MCF 10A (cell line): ENCODE measurements at regions not wholly inside any gene's neighbourhood (a gene's known extent, or its start where the extent isn't known, plus 50 kb on each side); places are given as distances from the start of the nearest gene placed in this dataset.

ENCODE experiments used
- BruUV-seq: library from RNA; stranded (reverse); fragments of 400-500 nt; replicated peaks from 2 replicates; lab custom pipeline; 2021; lab: Mats Ljungman, UMichigan
- CTCF ChIA-PET: fragments of 300-600 bp; sonication (Branson Sonifier 250); formaldehyde crosslinking; extraction: SDS; loops from one replicate; lab custom pipeline; 2021; ENCODE audit warnings: antibody characterized with exemption, inconsistent platforms; lab: Yijun Ruan, JAX
- POLR2A ChIA-PET: fragments of 300-600, 350-650 bp; sonication (Branson Sonifier 250); formaldehyde crosslinking; extraction: SDS; loops from one replicate; lab custom pipeline; 2020; ENCODE audit warnings: antibody characterized with exemption, inconsistent platforms; lab: Yijun Ruan, JAX
- DNase-seq: peaks from one replicate; pipeline ENCODE4 v3.0.0-alpha.2; 2018; ENCODE audit not compliant: unreplicated experiment
- H3K27ac Mint-ChIP-seq: one replicate; pipeline ENCODE4 v1.8.0; 2022; ENCODE audit warnings: mild to moderate bottlenecking, low read depth, mixed read lengths; ENCODE audit not compliant: unreplicated experiment
- H3K27me3 Mint-ChIP-seq: one replicate; pipeline ENCODE4 v1.8.0; 2022; ENCODE audit warnings: mixed read lengths; ENCODE audit not compliant: insufficient read depth, unreplicated experiment
- H3K36me3 Mint-ChIP-seq: one replicate; pipeline ENCODE4 v1.8.0; 2022; ENCODE audit warnings: mild to moderate bottlenecking, moderate library complexity, mixed read lengths; ENCODE audit not compliant: insufficient read depth, unreplicated experiment
- H3K4me1 Mint-ChIP-seq: one replicate; pipeline ENCODE4 v1.8.0; 2022; ENCODE audit warnings: mixed read lengths; ENCODE audit not compliant: insufficient read depth, unreplicated experiment
- H3K4me3 Mint-ChIP-seq: one replicate; pipeline ENCODE4 v1.8.0; 2022; ENCODE audit warnings: mild to moderate bottlenecking, moderate library complexity, mixed read lengths; ENCODE audit not compliant: unreplicated experiment
- H3K9me3 Mint-ChIP-seq: one replicate; pipeline ENCODE4 v1.8.0; 2022; ENCODE audit warnings: mixed read lengths; ENCODE audit not compliant: unreplicated experiment
- CTCF ChIP-seq: fragments of 200-600 bp; IDR thresholded peaks from one replicate; pipeline ENCODE4 v1.8.0; 2022; ENCODE audit warnings: antibody characterized with exemption, mild to moderate bottlenecking; ENCODE audit not compliant: unreplicated experiment
- intact Hi-C: fragments of 100-400 bp; cut with micrococcal nuclease; formaldehyde crosslinking; loops from 2 replicates; pipeline ENCODE4 v1.14.1; 2022

DNA sequence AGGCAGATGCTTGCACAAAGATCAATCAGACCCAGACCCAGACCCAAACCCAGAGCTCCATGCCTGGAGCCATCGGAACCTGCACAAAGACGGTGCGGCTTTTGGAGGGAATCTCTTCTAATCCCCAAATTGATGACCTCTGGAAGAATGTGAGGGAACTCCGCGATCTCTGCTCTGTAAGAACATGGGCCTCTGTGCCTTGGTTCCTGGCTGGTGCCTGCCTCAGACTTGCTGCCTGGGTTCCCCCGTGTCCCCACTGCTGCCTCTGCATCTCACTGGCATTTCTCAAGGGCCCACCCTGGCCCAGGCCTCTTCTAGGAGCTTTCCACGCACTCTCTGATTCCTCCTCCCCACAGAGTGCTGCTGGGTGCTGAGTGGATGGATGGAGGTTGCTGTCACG, 1044.4 kb downstream of the TBC1D22A start:
- ChIA-PET CTCF (no interaction called here), POLR2A (no interaction called here)
- TF ChIP-seq CTCF = no peak
- Mint-ChIP-seq H3K27ac (no peak overlapping the region), H3K27me3 (peaks cover 9% of the 10 kb centered on the region), H3K4me3 (no peak overlapping the region), H3K9me3 (peaks cover 9% of the 10 kb centered on the region), H3K36me3 (no peaks in the 10 kb centered on the region), H3K4me1 (no peaks in the 10 kb centered on the region)
- DNase-seq = no peak
- intact Hi-C loops = no loop called here
- BruUV-seq = no TSS peak

DNA sequence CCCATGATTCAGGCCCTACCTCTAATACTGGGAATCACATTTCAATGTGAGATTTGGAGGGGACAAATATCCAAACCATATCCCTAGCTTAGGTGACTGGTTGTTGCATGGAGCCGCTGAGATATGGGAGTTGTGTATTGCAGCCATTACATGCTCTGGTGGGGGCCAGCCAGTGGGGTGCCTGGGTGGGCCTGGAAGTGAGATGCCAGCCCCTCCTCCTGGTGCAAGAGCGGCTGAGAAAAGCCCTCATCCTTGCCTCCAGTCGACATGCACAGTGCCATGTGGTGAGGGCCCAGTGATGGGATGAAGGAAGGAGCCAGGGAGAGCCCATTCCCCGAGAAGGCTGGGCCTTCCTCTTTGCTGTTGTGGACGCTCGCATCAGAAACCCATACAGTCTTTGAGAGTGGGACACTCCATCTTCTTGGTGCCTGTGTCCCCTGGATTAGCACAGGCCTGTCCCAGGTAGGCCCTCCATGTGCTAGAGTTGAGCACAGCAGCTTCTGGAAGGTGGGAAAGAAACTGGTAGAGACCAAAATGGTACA, 1043.0 kb downstream of the TBC1D22A start:
- Mint-ChIP-seq H3K4me1 (no peaks in the 10 kb centered on the region), H3K36me3 (no peaks in the 10 kb centered on the region), H3K4me3 (no peak overlapping the region), H3K9me3 (peaks cover 9% of the 10 kb centered on the region), H3K27me3 (peaks cover 18% of the 10 kb centered on the region), H3K27ac (no peak overlapping the region)
- intact Hi-C loops = no loop called here
- POLR2A ChIA-PET = no interaction called here
- CTCF ChIA-PET = no interaction called here
- no TSS peak for BruUV-seq
- TF ChIP-seq CTCF = no peak
- no peak for DNase-seq

GRCh38 chr22:47804281-47804680, 1041.8 kb downstream of the TBC1D22A start:
- no peak overlapping the region for H3K4me3 Mint-ChIP-seq
- no peaks in the 10 kb centered on the region for H3K4me1 Mint-ChIP-seq
- no peak overlapping the region for H3K27ac Mint-ChIP-seq
- CTCF ChIA-PET = no interaction called here
- intact Hi-C loops = no loop called here
- peaks cover 18% of the 10 kb centered on the region for H3K27me3 Mint-ChIP-seq
- no peak for DNase-seq
- H3K36me3 Mint-ChIP-seq = no peaks in the 10 kb centered on the region
- no peak for TF ChIP-seq CTCF
- no TSS peak for BruUV-seq
- no peaks in the 10 kb centered on the region for H3K9me3 Mint-ChIP-seq
- POLR2A ChIA-PET = interaction anchor here (0.6 kb wide), 1 partner anchor 1030 kb away, joined by 3 read pairs; no protein-coding TSS in a partner anchor

DNA sequence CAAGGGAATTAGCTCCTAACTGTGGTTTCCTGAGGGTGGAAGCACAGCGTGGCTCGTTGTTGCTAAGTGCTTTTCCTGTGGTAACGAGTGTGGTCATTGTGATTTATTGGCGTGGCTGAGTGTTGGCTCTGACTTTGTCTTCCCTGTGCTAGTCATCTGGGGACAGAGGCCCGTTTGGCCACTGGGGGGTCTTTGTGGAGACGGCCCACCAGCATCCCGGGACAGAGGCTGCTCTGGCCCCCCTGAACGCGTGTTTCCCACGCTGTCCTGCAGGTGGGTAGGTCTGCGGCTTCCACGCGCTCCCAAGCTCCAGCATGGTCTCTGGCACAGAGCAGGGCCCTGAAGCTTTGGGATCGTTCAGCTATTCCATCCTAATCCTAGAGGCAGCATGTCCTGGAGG, 1040.0 kb downstream of the TBC1D22A start:
- ChIA-PET POLR2A (no interaction called here), CTCF (no interaction called here)
- H3K27ac Mint-ChIP-seq = no peak overlapping the region
- DNase-seq = no peak
- no peaks in the 10 kb centered on the region for H3K4me1 Mint-ChIP-seq
- TF ChIP-seq CTCF = no peak
- peaks cover 18% of the 10 kb centered on the region for H3K27me3 Mint-ChIP-seq
- intact Hi-C loops = no loop called here
- peaks cover 4% of the 10 kb centered on the region for H3K36me3 Mint-ChIP-seq
- H3K9me3 Mint-ChIP-seq = no peaks in the 10 kb centered on the region
- no TSS peak for BruUV-seq
- no peak overlapping the region for H3K4me3 Mint-ChIP-seq
